Breast epithelium (tissue), 3 donors: ENCODE measurements at regions not wholly inside any gene's neighbourhood (a gene's known extent, or its start where the extent isn't known, plus 50 kb on each side); places are given as distances from the start of the nearest gene placed in this dataset.

Experiments
- POLR2A ChIP-seq: fragments of 450-650 bp; IDR thresholded peaks from one replicate; pipeline ENCODE4 v1.6.1; 2016; ENCODE audit warnings: antibody characterized with exemption, mild to moderate bottlenecking, moderate library complexity
- TF ChIP-seq, protein P1 (sequence below), 3 donors: fragments of 450-650 bp; IDR thresholded peaks; one replicate each; pipeline ENCODE4 v1.5.1; 2016 to 2017; ENCODE audit warnings: antibody characterized with exemption in 3 of 3, mild to moderate bottlenecking in 3 of 3, moderate library complexity in 3 of 3

DNA sequence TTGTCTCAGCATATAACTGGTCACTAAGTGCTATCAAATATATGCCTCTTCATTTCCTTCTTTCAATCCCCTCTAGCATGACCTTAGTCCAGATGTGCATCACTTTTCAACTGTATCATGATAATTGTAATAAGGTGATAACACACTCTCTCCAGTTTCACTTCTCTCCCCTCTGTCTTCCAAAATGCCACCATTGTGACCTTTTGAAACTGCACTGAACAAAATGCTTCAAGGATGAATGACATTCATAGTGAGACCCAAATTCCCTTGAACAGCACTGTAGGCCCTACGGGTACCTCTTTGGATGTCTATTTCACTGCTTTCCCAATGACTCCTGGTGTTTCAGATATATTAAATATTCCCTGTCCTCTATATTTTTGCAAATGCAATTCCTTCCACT, 224.8 kb downstream of the DNAJB9 start:
- no peak for TF ChIP-seq POLR2A
- TF ChIP-seq, protein P1, sequence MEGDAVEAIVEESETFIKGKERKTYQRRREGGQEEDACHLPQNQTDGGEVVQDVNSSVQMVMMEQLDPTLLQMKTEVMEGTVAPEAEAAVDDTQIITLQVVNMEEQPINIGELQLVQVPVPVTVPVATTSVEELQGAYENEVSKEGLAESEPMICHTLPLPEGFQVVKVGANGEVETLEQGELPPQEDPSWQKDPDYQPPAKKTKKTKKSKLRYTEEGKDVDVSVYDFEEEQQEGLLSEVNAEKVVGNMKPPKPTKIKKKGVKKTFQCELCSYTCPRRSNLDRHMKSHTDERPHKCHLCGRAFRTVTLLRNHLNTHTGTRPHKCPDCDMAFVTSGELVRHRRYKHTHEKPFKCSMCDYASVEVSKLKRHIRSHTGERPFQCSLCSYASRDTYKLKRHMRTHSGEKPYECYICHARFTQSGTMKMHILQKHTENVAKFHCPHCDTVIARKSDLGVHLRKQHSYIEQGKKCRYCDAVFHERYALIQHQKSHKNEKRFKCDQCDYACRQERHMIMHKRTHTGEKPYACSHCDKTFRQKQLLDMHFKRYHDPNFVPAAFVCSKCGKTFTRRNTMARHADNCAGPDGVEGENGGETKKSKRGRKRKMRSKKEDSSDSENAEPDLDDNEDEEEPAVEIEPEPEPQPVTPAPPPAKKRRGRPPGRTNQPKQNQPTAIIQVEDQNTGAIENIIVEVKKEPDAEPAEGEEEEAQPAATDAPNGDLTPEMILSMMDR (IDR thresholded peaks at IDR 0.05) = no peak
